ENCODE measurements at regions not wholly inside any gene's neighbourhood (a gene's known extent, or its start where the extent isn't known, plus 50 kb on each side); places are given as distances from the start of the nearest gene placed in this dataset.

- no peak overlapping the region for H3K27ac Mint-ChIP-seq
- intact Hi-C loops (cut with micrococcal nuclease) = no loop called here
- no peaks in the 10 kb centered on the region for H3K36me3 Mint-ChIP-seq (ENCODE audit: low read depth)
- H3K9me3 Mint-ChIP-seq = no peaks in the 10 kb centered on the region
- H3K27me3 Mint-ChIP-seq = peaks cover 5% of the 10 kb centered on the region
- TF ChIP-seq, protein P1, sequence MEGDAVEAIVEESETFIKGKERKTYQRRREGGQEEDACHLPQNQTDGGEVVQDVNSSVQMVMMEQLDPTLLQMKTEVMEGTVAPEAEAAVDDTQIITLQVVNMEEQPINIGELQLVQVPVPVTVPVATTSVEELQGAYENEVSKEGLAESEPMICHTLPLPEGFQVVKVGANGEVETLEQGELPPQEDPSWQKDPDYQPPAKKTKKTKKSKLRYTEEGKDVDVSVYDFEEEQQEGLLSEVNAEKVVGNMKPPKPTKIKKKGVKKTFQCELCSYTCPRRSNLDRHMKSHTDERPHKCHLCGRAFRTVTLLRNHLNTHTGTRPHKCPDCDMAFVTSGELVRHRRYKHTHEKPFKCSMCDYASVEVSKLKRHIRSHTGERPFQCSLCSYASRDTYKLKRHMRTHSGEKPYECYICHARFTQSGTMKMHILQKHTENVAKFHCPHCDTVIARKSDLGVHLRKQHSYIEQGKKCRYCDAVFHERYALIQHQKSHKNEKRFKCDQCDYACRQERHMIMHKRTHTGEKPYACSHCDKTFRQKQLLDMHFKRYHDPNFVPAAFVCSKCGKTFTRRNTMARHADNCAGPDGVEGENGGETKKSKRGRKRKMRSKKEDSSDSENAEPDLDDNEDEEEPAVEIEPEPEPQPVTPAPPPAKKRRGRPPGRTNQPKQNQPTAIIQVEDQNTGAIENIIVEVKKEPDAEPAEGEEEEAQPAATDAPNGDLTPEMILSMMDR (IDR thresholded peaks at IDR 0.05) = no peak
- no peak for ATAC-seq (ENCODE audit: low read depth)
- H3K4me3 Mint-ChIP-seq = no peak overlapping the region
- DNase-seq = no peak
- H3K4me1 Mint-ChIP-seq = no peaks in the 10 kb centered on the region
- ChIA-PET CTCF (no interaction called here), POLR2A (no interaction called here)
Measured at GRCh38 chr11:130776061-130776419, 140.2 kb downstream of the SNX19 start.

- CTCF ChIA-PET = no interaction called here
- Mint-ChIP-seq H3K4me3 (no peak overlapping the region), H3K27ac (no peak overlapping the region), H3K36me3 (ENCODE audit: low read depth) (no peaks in the 10 kb centered on the region), H3K27me3 (peaks cover 5% of the 10 kb centered on the region), H3K4me1 (no peaks in the 10 kb centered on the region), H3K9me3 (no peaks in the 10 kb centered on the region)
- no peak for DNase-seq
- TF ChIP-seq, protein P1 (IDR thresholded peaks at IDR 0.05) = no peak
- intact Hi-C loops (cut with micrococcal nuclease) = no loop called here
- POLR2A ChIA-PET = no interaction called here
- no peak for ATAC-seq (ENCODE audit: low read depth)
Measured at GRCh38 chr11:130778026-130778425, 138.3 kb downstream of the SNX19 start.

GRCh38 chr11:130778705-130779104 is 137.6 kb downstream of the SNX19 start:
- intact Hi-C loops (cut with micrococcal nuclease) = no loop called here
- DNase-seq = no peak
- Mint-ChIP-seq H3K9me3 (no peaks in the 10 kb centered on the region), H3K27ac (no peak overlapping the region), H3K27me3 (peaks cover 5% of the 10 kb centered on the region), H3K36me3 (ENCODE audit: low read depth) (no peaks in the 10 kb centered on the region), H3K4me3 (no peak overlapping the region), H3K4me1 (no peaks in the 10 kb centered on the region)
- TF ChIP-seq, protein P1 (IDR thresholded peaks at IDR 0.05) = no peak
- ChIA-PET CTCF (no interaction called here), POLR2A (no interaction called here)
- ATAC-seq (ENCODE audit: low read depth) = no peak

DNA sequence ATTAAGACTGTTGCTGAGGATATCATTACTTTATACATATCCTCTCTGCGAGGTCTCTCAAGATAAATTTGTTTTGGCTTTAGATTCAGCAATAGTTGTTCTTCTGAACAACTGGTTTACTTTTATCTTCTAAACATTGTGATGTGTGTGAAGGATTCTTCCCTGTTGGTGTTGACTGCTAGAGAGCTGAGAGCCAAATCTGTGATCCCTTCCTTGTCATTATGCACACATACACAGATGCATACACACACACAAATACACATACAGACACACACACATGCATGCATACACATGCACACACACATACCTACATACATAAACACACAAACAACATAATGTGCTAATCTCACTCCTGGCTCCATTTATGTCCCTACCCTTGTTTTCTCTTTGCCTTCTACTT is 137.0 kb downstream of the SNX19 start:
- Mint-ChIP-seq H3K4me3 (no peak overlapping the region), H3K4me1 (no peaks in the 10 kb centered on the region), H3K9me3 (no peaks in the 10 kb centered on the region), H3K27ac (no peak overlapping the region), H3K36me3 (ENCODE audit: low read depth) (no peaks in the 10 kb centered on the region), H3K27me3 (peaks cover 3% of the 10 kb centered on the region)
- CTCF ChIA-PET = no interaction called here
- intact Hi-C loops (cut with micrococcal nuclease) = no loop called here
- POLR2A ChIA-PET = no interaction called here
- ATAC-seq (ENCODE audit: low read depth) (no peak), DNase-seq (no peak)
- TF ChIP-seq, protein P1 (IDR thresholded peaks at IDR 0.05) = no peak

GRCh38 chr11:130779943-130780342 is 136.3 kb downstream of the SNX19 start:
- TF ChIP-seq, protein P1 (IDR thresholded peaks at IDR 0.05) = no peak
- intact Hi-C loops (cut with micrococcal nuclease) = no loop called here
- POLR2A ChIA-PET = no interaction called here

More at GRCh38 chr11:130779943-130780342, 136.3 kb downstream of the SNX19 start:
- CTCF ChIA-PET = no interaction called here
- no peaks in the 10 kb centered on the region for H3K4me1 Mint-ChIP-seq
- H3K27me3 Mint-ChIP-seq = peaks cover 2% of the 10 kb centered on the region
- no peak overlapping the region for H3K4me3 Mint-ChIP-seq
- DNase-seq (no peak), ATAC-seq (ENCODE audit: low read depth) (no peak)
- no peaks in the 10 kb centered on the region for H3K9me3 Mint-ChIP-seq
- no peak overlapping the region for H3K27ac Mint-ChIP-seq
- H3K36me3 Mint-ChIP-seq (ENCODE audit: low read depth) = no peaks in the 10 kb centered on the region

Measured in activated B cell treated with CpG ODN at 0.5 μM for 24 hours (primary cell).